ENCODE measurements at regions not wholly inside any gene's neighbourhood (a gene's known extent, or its start where the extent isn't known, plus 50 kb on each side); places are given as distances from the start of the nearest gene placed in this dataset.

DNA sequence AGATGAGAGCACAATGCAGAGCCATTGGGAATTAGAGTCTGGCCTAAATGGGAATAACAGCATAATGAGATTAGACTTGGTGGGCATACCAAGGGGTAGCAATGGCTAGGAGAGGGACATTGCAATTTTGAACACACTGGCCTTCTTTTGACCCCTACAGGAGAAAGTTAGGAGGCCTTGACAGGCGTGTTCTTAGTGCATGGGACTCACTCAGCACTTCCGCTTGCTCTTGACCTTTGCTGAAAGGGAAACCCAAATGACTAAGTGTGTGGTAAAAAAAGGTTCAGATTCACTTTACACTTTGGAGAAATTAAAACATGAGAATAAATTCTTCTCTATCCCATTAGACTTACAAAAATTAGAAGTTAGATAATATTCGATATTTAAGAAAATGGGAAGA is 317.4 kb downstream of the DIPK2A start:
- TF ChIP-seq, protein P1, sequence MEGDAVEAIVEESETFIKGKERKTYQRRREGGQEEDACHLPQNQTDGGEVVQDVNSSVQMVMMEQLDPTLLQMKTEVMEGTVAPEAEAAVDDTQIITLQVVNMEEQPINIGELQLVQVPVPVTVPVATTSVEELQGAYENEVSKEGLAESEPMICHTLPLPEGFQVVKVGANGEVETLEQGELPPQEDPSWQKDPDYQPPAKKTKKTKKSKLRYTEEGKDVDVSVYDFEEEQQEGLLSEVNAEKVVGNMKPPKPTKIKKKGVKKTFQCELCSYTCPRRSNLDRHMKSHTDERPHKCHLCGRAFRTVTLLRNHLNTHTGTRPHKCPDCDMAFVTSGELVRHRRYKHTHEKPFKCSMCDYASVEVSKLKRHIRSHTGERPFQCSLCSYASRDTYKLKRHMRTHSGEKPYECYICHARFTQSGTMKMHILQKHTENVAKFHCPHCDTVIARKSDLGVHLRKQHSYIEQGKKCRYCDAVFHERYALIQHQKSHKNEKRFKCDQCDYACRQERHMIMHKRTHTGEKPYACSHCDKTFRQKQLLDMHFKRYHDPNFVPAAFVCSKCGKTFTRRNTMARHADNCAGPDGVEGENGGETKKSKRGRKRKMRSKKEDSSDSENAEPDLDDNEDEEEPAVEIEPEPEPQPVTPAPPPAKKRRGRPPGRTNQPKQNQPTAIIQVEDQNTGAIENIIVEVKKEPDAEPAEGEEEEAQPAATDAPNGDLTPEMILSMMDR (IDR thresholded peaks at IDR 0.05): no peak
- TF ChIP-seq POLR2A (IDR thresholded peaks at IDR 0.05) (no peak), EP300 (IDR thresholded peaks at IDR 0.05) (no peak), POLR2AphosphoS5 (IDR thresholded peaks at IDR 0.05) (no peak)

Measured in sigmoid colon (tissue), 4 donors.